Stimulated activated CD4-positive, alpha-beta T cell treated with anti-CD3 and anti-CD28 coated beads, Interleukin-15, amount 100 ng/mL, for 48 hours (primary cell): ENCODE measurements at regions not wholly inside any gene's neighbourhood (a gene's known extent, or its start where the extent isn't known, plus 50 kb on each side); places are given as distances from the start of the nearest gene placed in this dataset.
"Not testable (repeated sequence)": the region's sequence is repeated elsewhere in the genome, so short reads cannot be mapped to it uniquely, and the experiment has no call there.

Source experiments
- DNase-seq, 2 donors: peaks; one replicate each; pipeline ENCODE4 v3.0.0-alpha.2; 2020; ENCODE audit warnings: low read depth in 2 of 2

GRCh38 chr9:99628849-99629620 is 192.7 kb upstream of the NR4A3 start:
- DNase-seq: no peak

GRCh38 chr9:99632349-99633038 is 189.2 kb upstream of the NR4A3 start:
- DNase-seq: no peak

- no peak for DNase-seq
Measured at GRCh38 chr9:99633265-99633664, 188.4 kb upstream of the NR4A3 start.

GRCh38 chr9:99634186-99634585 is 187.5 kb upstream of the NR4A3 start:
- no peak for DNase-seq

GRCh38 chr9:99635032-99635431 is 186.7 kb upstream of the NR4A3 start:
- no peak for DNase-seq

- DNase-seq: no peak
Measured at GRCh38 chr9:99637641-99638040, 184.0 kb upstream of the NR4A3 start.

GRCh38 chr9:99638971-99639370 is 182.7 kb upstream of the NR4A3 start:
- no peak for DNase-seq

- no peak for DNase-seq
Measured at GRCh38 chr9:99647604-99648003, 174.1 kb upstream of the NR4A3 start.

DNA sequence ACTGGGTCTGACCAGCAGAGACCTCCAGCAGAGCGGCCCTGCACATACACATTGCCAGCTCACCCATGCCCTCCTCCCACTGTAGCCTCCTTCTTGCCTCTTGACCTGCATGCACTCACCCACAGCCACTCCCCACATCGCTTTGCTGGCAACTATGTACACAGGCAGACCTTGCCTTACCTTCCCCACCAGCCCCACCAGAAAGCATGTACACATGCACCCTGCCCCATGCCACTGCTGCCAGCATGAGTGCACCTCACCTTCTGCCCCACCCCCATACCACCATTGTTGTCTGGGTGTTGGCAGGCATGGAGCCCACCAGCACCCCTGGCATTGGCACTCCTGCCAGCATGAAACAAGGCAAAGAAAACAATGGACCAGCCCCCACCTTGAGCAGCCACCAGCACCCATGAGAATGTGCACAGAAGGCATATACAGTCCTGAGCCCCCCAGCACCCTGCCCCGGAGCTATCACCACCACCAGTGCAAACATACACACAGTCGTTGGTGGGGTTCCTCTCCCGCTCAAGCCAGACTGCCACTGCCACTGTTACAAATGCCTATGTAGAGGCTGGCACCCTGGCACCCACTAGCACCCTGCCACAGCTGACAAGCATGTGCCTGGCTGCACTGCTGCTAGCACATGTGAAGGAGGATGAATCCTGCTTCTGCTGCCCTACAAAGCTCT is 171.4 kb upstream of the NR4A3 start:
- DNase-seq: no peak

- DNase-seq: no peak
Measured at GRCh38 chr9:99660191-99660636, 161.5 kb upstream of the NR4A3 start.

GRCh38 chr9:99663297-99663696 is 158.4 kb upstream of the NR4A3 start:
- no peak for DNase-seq

- DNase-seq: no peak
Measured at GRCh38 chr9:99663856-99664255, 157.8 kb upstream of the NR4A3 start.

DNA sequence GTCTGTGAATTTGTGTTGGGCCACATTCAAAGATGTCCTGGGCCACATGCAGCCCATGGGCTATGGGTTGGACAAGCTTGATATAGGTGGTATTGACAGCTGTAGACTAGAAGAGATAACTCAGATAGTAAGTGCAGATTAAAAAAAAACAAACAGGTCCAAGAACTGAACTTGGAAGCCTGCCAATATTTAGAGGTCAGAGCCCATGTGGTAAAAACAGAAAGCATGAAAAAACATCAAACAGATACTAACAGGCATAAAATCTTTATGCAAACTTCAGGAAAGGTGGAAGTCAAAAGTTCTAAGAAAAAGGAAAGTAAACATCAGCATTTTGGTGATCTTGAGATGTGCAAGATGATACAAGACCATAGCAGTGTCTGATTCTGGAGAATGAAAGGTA is 155.1 kb upstream of the NR4A3 start:
- DNase-seq: no peak

DNA sequence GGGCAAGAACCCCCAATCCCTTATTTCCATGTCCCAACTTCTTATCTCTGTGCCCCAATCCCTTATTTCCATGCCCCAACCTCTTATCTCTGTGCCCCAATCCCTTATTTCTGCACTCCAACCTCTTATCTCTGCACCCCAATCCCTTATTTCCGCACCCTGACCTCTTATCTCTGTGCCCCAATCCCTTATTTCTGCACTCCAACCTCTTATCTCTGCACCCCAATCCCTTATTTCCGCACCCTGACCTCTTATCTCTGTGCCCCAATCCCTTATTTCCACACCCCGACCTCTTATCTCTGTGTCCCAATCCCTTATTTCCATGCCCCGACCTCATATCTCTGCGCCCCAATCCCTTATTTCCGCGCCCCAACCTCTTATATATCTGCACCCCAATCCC is 150.8 kb upstream of the NR4A3 start:
- DNase-seq: not testable (repeated sequence)

GRCh38 chr9:99677281-99677680 is 144.4 kb upstream of the NR4A3 start:
- no peak for DNase-seq

DNA sequence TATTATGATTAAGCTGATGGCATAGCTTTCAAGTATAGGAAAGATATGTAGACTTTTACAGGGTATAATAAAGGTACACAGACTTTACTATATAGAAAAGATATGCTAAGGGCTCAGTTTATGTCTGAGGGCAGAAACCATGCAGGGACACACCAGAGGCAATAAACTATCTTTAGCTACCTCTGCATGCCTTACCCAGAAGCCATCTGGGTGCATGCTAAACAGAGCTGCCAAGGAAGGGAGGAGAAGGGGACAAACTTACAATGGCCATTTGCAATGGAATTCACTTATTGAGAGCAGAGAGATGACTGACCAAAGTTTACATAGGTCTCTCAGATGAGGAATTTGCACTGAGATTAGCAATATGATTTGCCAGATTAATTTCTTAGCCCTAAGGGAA is 143.1 kb upstream of the NR4A3 start:
- no peak for DNase-seq

DNA sequence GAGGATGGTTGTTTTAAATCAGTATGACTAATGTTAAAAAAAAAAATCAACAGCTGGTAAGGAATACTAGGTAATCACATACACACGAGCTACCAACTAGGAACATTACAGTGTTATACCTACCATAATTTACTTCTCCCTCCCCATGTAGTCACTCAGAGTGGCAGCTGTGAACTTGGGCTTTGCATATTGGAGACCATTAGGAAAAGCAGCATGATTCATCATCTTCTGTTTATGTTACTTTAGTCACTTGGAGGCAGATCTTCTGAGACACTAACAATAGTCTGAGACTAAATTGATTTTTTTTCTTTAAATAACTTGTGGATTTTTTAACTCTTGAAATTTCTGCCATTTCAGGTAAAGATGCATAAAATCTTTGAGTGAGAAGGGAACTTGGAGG is 141.5 kb upstream of the NR4A3 start:
- DNase-seq: no peak

DNA sequence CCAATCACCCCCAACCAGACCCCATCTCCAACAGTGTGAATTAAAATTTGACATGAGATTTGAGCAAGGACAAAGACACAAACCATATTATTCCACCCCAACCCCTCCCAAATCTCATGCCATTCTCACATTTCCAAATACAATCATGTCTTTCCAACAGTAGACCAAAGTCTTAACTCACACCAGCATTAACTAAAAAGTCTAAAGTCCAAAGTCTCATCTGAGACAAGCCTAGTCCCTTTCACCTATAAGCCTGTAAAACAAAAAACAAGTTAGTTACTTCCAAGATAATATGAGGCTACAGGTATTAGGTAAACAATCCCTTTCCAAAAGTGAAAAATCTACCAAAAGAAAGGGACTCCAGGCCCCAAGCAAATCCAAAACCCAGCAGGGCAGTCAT is 140.6 kb upstream of the NR4A3 start:
- DNase-seq: no peak

- DNase-seq: no peak
Measured at GRCh38 chr9:99682378-99682777, 139.3 kb upstream of the NR4A3 start.

DNA sequence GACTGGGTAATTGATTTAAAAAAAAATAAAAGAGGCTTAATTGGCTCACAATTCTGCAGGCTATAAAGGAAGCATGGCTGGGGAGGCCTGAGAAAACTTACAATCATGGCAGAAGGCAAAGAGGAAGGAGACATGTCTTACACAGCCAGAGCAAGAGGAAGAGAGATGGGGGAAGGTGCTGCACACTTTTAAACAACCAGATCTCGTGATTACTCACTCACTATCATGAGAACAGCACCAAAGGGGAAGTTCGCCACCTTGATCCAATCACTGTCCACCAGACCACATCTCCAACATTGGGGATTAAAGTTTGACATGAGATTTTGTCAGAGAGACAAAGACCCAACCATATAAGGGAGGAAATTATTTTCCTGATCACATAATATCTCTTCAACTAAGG is 138.8 kb upstream of the NR4A3 start:
- no peak for DNase-seq

DNA sequence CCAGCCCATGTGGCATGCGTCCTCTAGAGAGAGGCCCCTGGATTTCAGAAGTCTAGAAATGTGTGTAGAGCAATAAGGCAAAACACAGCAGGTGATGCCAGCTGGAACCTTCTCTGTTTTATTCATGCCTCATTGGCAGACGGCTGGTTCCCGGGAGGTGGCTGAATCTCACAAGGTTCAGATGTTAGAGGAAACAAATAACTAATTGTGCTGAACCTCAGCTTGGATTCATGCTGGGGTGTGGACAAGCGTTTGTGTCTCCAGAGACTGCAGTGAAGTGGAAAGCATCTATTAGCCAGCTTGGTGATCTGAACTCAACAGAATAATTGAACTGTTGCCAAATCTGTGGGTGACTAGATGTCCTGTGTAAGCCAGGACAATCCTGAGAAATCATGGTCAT is 131.1 kb upstream of the NR4A3 start:
- no peak for DNase-seq

- DNase-seq: no peak
Measured at GRCh38 chr9:99693888-99694287, 127.8 kb upstream of the NR4A3 start.

- DNase-seq: no peak
Measured at GRCh38 chr9:99694393-99694792, 127.3 kb upstream of the NR4A3 start.
